ENCODE measurements at regions not wholly inside any gene's neighbourhood (a gene's known extent, or its start where the extent isn't known, plus 50 kb on each side); places are given as distances from the start of the nearest gene placed in this dataset.

DNA sequence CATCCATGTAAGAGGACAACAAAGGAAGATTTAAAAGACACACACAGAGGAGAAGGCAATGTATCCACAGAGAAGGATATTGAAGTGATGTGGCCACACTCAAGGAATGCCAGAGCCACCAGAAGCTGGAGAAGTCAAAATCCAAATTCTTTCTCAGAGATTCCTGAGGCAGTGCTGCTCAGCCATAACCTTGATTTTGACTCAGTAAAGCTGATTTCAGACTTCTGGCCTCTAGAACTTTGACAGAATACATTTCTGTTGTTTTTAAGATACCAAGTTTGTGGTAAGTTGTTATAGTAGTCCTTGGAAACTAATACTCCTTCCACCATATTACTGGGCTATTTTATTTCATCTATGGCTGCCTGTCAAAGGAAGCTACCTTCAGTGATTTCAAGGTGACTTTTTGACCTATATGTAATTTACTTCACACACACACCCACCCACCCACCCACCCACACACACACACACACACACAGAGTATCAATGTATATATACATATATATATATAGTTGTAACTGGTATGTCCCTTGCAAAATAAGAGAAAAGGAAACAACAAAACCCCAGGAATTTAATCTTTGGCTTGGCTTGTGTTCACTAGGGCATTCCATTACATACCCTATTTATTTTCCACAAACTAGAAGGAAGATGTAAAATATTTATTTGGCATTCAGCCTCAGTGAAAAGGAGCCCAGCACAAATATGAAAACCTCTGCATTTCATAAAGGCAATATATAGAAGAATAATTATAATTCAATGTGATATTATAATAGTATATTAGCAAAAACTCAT lies 142.1 kb upstream of the PTGFR start:
- TF ChIP-seq ETV5 (CRISPR knock-in tag; IDR thresholded peaks at IDR 0.05; ENCODE audit: low read depth), result no peak
- no peak for TF ChIP-seq POLR2H (tag; IDR thresholded peaks at IDR 0.05; ENCODE audit: low read depth)
- TF ChIP-seq XRCC5 (IDR thresholded peaks at IDR 0.05; ENCODE audit: low read depth, low read length), result no peak
- TF ChIP-seq, protein P1, sequence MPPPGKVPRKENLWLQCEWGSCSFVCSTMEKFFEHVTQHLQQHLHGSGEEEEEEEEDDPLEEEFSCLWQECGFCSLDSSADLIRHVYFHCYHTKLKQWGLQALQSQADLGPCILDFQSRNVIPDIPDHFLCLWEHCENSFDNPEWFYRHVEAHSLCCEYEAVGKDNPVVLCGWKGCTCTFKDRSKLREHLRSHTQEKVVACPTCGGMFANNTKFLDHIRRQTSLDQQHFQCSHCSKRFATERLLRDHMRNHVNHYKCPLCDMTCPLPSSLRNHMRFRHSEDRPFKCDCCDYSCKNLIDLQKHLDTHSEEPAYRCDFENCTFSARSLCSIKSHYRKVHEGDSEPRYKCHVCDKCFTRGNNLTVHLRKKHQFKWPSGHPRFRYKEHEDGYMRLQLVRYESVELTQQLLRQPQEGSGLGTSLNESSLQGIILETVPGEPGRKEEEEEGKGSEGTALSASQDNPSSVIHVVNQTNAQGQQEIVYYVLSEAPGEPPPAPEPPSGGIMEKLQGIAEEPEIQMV (tag; conservative IDR thresholded peaks at IDR 0.05; ENCODE audit: low read depth), result no peak
- TF ChIP-seq CBX3 (IDR thresholded peaks at IDR 0.05; ENCODE audit: borderline replicate concordance in 1 of 2, low read length in 2 of 2), result no peak
- TF ChIP-seq ZNF143 (CRISPR knock-in tag; IDR thresholded peaks at IDR 0.05), result no peak
- TF ChIP-seq SREBF1 (IDR thresholded peaks at IDR 0.05; ENCODE audit: borderline replicate concordance, low read depth, low read length), result no peak
- TF ChIP-seq ETV6 (IDR thresholded peaks at IDR 0.05; ENCODE audit: borderline replicate concordance in 1 of 2, low read depth in 2 of 2, low read length in 1 of 2), result no peak
- no peak for TF ChIP-seq ETV6 (CRISPR knock-in tag; IDR thresholded peaks at IDR 0.05; ENCODE audit: borderline replicate concordance)
- TF ChIP-seq, protein P2, sequence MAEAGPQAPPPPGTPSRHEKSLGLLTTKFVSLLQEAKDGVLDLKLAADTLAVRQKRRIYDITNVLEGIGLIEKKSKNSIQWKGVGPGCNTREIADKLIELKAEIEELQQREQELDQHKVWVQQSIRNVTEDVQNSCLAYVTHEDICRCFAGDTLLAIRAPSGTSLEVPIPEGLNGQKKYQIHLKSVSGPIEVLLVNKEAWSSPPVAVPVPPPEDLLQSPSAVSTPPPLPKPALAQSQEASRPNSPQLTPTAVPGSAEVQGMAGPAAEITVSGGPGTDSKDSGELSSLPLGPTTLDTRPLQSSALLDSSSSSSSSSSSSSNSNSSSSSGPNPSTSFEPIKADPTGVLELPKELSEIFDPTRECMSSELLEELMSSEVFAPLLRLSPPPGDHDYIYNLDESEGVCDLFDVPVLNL (CRISPR knock-in tag; IDR thresholded peaks at IDR 0.05; ENCODE audit: low read depth), result no peak
- TF ChIP-seq SAFB (IDR thresholded peaks at IDR 0.05; ENCODE audit: borderline replicate concordance, low read depth, low read length), result no peak
- no peak for TF ChIP-seq BRCA1 (IDR thresholded peaks at IDR 0.05)
- no peak for TF ChIP-seq BRCA1 (CRISPR knock-in tag; IDR thresholded peaks at IDR 0.05)
- TF ChIP-seq, protein P3, sequence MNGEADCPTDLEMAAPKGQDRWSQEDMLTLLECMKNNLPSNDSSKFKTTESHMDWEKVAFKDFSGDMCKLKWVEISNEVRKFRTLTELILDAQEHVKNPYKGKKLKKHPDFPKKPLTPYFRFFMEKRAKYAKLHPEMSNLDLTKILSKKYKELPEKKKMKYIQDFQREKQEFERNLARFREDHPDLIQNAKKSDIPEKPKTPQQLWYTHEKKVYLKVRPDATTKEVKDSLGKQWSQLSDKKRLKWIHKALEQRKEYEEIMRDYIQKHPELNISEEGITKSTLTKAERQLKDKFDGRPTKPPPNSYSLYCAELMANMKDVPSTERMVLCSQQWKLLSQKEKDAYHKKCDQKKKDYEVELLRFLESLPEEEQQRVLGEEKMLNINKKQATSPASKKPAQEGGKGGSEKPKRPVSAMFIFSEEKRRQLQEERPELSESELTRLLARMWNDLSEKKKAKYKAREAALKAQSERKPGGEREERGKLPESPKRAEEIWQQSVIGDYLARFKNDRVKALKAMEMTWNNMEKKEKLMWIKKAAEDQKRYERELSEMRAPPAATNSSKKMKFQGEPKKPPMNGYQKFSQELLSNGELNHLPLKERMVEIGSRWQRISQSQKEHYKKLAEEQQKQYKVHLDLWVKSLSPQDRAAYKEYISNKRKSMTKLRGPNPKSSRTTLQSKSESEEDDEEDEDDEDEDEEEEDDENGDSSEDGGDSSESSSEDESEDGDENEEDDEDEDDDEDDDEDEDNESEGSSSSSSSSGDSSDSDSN (IDR thresholded peaks at IDR 0.05; ENCODE audit: borderline replicate concordance in 1 of 2, low read depth in 2 of 2, low read length in 2 of 2), result no peak

Data from K562 (cell line).